NB4 (cell line): ENCODE measurements at regions not wholly inside any gene's neighbourhood (a gene's known extent, or its start where the extent isn't known, plus 50 kb on each side); places are given as distances from the start of the nearest gene placed in this dataset.
A peak's percentile ranks its signal among the peaks of the same experiment; 100 is the strongest.
"Not testable (repeated sequence)": the region's sequence is repeated elsewhere in the genome, so short reads cannot be mapped to it uniquely, and the experiment has no call there.

Experiments used
- DNase-seq: peaks from one replicate; pipeline ENCODE4 v3.0.0; 2010; ENCODE audit warnings: low read depth
- H3K4me3 ChIP-seq: one replicate; pipeline ENCODE4 v1.5.1; 2011; ENCODE audit warnings: mild to moderate bottlenecking, low read depth, low read length, moderate library complexity
- CTCF ChIP-seq: IDR thresholded peaks from one replicate; pipeline ENCODE4 v1.5.1; 2012; ENCODE audit warnings: low read depth, low read length
- MAX ChIP-seq: IDR thresholded peaks from 2 replicates; pipeline ENCODE4 v1.6.1; 2011; ENCODE audit warnings: low read depth, low read length
- MYC ChIP-seq: IDR thresholded peaks from 2 replicates; pipeline ENCODE4 v1.6.1; 2011; ENCODE audit warnings: low read depth, low read length
- POLR2A ChIP-seq: IDR thresholded peaks from 2 replicates; pipeline ENCODE4 v1.6.1; 2011; ENCODE audit warnings: mild to moderate bottlenecking; ENCODE audit not compliant: insufficient read length; ENCODE audit errors: extremely low read depth

- H3K4me3 ChIP-seq = no peak overlapping the region
- TF ChIP-seq POLR2A (no peak), MYC (no peak), MAX (no peak), CTCF (no peak)
- no peak for DNase-seq
Observed at GRCh38 chr3:78101384-78101783, 1061.5 kb downstream of the ROBO2 start.

- H3K4me3 ChIP-seq, DNase-seq: not testable (repeated sequence)
Observed at GRCh38 chr3:78108269-78108961, 1068.5 kb downstream of the ROBO2 start.

- DNase-seq = no peak
- no peak overlapping the region for H3K4me3 ChIP-seq
- TF ChIP-seq POLR2A (no peak), MAX (no peak), CTCF (no peak), MYC (no peak)
Observed at GRCh38 chr3:78112291-78113010, 1072.6 kb downstream of the ROBO2 start.

GRCh38 chr3:78115983-78116382 lies 1076.1 kb downstream of the ROBO2 start:
- H3K4me3 ChIP-seq = no peak overlapping the region
- no peak for DNase-seq
- TF ChIP-seq POLR2A = no peak
- TF ChIP-seq MAX = no peak
- TF ChIP-seq CTCF = no peak
- no peak for TF ChIP-seq MYC

GRCh38 chr3:78116874-78117273 lies 1077.0 kb downstream of the ROBO2 start:
- no peak for TF ChIP-seq POLR2A
- TF ChIP-seq CTCF = no peak
- no peak for TF ChIP-seq MYC
- no peak overlapping the region for H3K4me3 ChIP-seq
- peak; percentile 10 for DNase-seq

- no peak overlapping the region for H3K4me3 ChIP-seq
- DNase-seq = no peak
- TF ChIP-seq MAX (no peak), CTCF (no peak), POLR2A (no peak), MYC (no peak)
Observed at GRCh38 chr3:78123058-78123457, 1083.2 kb downstream of the ROBO2 start.
